ENCODE measurements at regions not wholly inside any gene's neighbourhood (a gene's known extent, or its start where the extent isn't known, plus 50 kb on each side); places are given as distances from the start of the nearest gene placed in this dataset.

DNA sequence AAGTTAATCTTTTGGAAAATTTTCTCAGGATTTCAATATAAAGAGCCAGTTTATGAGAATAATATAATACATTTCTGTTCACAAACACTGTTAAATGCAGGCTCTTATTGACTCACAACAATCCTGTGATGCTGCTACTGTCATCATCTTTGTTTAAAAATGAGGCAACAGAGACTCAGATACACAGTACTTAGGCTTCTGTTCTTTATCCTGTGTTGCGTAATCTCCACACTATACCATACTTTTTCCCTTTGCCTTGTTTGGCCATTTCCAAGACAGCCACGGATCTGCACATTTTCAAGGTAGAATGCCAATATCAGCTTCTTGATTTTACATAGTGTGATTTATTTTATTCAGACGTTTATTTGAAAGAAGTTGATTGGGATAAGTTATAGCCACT is 699.0 kb upstream of the CITED2 start:
- CTCF ChIA-PET: no interaction called here
- intact Hi-C loops (cut with micrococcal nuclease): no loop called here
- POLR2A ChIA-PET: no interaction called here
- peak overlapping the region; percentile 84 for H3K27ac Mint-ChIP-seq (ENCODE audit: low read depth, unreplicated experiment)
- peaks cover 25% of the 10 kb centered on the region for H3K4me1 Mint-ChIP-seq (ENCODE audit: insufficient read depth, unreplicated experiment)
- H3K36me3 Mint-ChIP-seq (ENCODE audit: insufficient read depth, unreplicated experiment): no peaks in the 10 kb centered on the region
- H3K9me3 Mint-ChIP-seq (ENCODE audit: unreplicated experiment): no peaks in the 10 kb centered on the region
- H3K27me3 Mint-ChIP-seq (ENCODE audit: insufficient read depth, unreplicated experiment): no peaks in the 10 kb centered on the region
- TF ChIP-seq, protein P1, sequence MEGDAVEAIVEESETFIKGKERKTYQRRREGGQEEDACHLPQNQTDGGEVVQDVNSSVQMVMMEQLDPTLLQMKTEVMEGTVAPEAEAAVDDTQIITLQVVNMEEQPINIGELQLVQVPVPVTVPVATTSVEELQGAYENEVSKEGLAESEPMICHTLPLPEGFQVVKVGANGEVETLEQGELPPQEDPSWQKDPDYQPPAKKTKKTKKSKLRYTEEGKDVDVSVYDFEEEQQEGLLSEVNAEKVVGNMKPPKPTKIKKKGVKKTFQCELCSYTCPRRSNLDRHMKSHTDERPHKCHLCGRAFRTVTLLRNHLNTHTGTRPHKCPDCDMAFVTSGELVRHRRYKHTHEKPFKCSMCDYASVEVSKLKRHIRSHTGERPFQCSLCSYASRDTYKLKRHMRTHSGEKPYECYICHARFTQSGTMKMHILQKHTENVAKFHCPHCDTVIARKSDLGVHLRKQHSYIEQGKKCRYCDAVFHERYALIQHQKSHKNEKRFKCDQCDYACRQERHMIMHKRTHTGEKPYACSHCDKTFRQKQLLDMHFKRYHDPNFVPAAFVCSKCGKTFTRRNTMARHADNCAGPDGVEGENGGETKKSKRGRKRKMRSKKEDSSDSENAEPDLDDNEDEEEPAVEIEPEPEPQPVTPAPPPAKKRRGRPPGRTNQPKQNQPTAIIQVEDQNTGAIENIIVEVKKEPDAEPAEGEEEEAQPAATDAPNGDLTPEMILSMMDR (IDR thresholded peaks at IDR 0.05; ENCODE audit: unreplicated experiment): no peak
- no peak overlapping the region for H3K4me3 Mint-ChIP-seq (ENCODE audit: unreplicated experiment)
- BruUV-seq (replicated peaks): no TSS peak
- peak; percentile 74 for DNase-seq (ENCODE audit: unreplicated experiment)

- intact Hi-C loops (cut with micrococcal nuclease): no loop called here
- Mint-ChIP-seq H3K27ac (ENCODE audit: low read depth, unreplicated experiment) (peak overlapping the region; percentile 76), H3K4me3 (ENCODE audit: unreplicated experiment) (no peak overlapping the region), H3K4me1 (ENCODE audit: insufficient read depth, unreplicated experiment) (peaks cover 25% of the 10 kb centered on the region), H3K36me3 (ENCODE audit: insufficient read depth, unreplicated experiment) (no peaks in the 10 kb centered on the region), H3K9me3 (ENCODE audit: unreplicated experiment) (no peaks in the 10 kb centered on the region), H3K27me3 (ENCODE audit: insufficient read depth, unreplicated experiment) (no peaks in the 10 kb centered on the region)
- POLR2A ChIA-PET: interaction anchor here (1.0 to 1.6 kb wide), 3 partner anchors 9 to 28 kb away, joined by 3 to 5 read pairs (median 4); no protein-coding TSS in a partner anchor
- peak; percentile 52 for DNase-seq (ENCODE audit: unreplicated experiment)
- BruUV-seq (replicated peaks): no TSS peak
- TF ChIP-seq, protein P1 (IDR thresholded peaks at IDR 0.05; ENCODE audit: unreplicated experiment): no peak
- CTCF ChIA-PET: no interaction called here
These were observed 697.2 kb upstream of the CITED2 start for GRCh38 chr6:140071601-140072062.

GRCh38 chr6:140070846-140071473 is 696.5 kb upstream of the CITED2 start:
- no peaks in the 10 kb centered on the region for H3K9me3 Mint-ChIP-seq (ENCODE audit: unreplicated experiment)
- no peak overlapping the region for H3K4me3 Mint-ChIP-seq (ENCODE audit: unreplicated experiment)
- DNase-seq (ENCODE audit: unreplicated experiment): no peak
- intact Hi-C loops (cut with micrococcal nuclease): no loop called here
- no TSS peak for BruUV-seq (replicated peaks)
- POLR2A ChIA-PET: interaction anchor here (1.0 to 1.6 kb wide), 4 partner anchors 8 to 697 kb away, joined by 3 to 5 read pairs (median 4); partner anchors contain the start of gene CITED2
- no peaks in the 10 kb centered on the region for H3K36me3 Mint-ChIP-seq (ENCODE audit: insufficient read depth, unreplicated experiment)
- peak overlapping the region; percentile 76 for H3K27ac Mint-ChIP-seq (ENCODE audit: low read depth, unreplicated experiment)
- TF ChIP-seq, protein P1 (IDR thresholded peaks at IDR 0.05; ENCODE audit: unreplicated experiment): no peak
- CTCF ChIA-PET: no interaction called here
- peaks cover 25% of the 10 kb centered on the region for H3K4me1 Mint-ChIP-seq (ENCODE audit: insufficient read depth, unreplicated experiment)
- no peaks in the 10 kb centered on the region for H3K27me3 Mint-ChIP-seq (ENCODE audit: insufficient read depth, unreplicated experiment)

DNA sequence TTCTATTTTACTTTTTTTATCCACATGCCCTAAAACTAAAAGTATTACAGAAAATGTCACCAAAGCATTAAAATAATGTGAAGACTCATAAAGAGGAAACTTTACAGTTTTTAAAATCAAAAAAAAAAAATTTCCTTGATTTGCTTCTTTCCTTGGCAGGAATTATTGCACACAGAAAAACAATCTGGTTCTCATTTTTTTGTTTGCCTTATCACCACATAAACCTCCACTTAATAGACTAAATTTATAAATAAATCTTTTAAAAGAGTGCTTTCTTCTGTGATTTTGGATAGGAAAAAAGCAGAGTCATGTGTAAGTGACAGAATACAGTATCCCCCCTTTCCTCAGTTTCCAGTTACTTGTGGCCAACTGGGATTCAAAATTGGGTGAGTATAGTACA is 695.1 kb upstream of the CITED2 start:
- DNase-seq (ENCODE audit: unreplicated experiment): no peak
- no peaks in the 10 kb centered on the region for H3K27me3 Mint-ChIP-seq (ENCODE audit: insufficient read depth, unreplicated experiment)
- CTCF ChIA-PET: no interaction called here

More for the DNA sequence above, 695.1 kb upstream of the CITED2 start:
- Mint-ChIP-seq H3K36me3 (ENCODE audit: insufficient read depth, unreplicated experiment) (no peaks in the 10 kb centered on the region), H3K9me3 (ENCODE audit: unreplicated experiment) (no peaks in the 10 kb centered on the region), H3K4me1 (ENCODE audit: insufficient read depth, unreplicated experiment) (peaks cover 25% of the 10 kb centered on the region), H3K4me3 (ENCODE audit: unreplicated experiment) (no peak overlapping the region), H3K27ac (ENCODE audit: low read depth, unreplicated experiment) (no peak overlapping the region)
- intact Hi-C loops (cut with micrococcal nuclease): no loop called here
- POLR2A ChIA-PET: interaction anchor here (1.5 kb wide), 1 partner anchor 696 kb away, joined by 3 read pairs; the partner anchor contains the start of gene CITED2
- BruUV-seq (replicated peaks): no TSS peak
- TF ChIP-seq, protein P1 (IDR thresholded peaks at IDR 0.05; ENCODE audit: unreplicated experiment): no peak

All from MCF 10A (cell line).